Kidney tubule cell (primary cell): ENCODE measurements at regions not wholly inside any gene's neighbourhood (a gene's known extent, or its start where the extent isn't known, plus 50 kb on each side); places are given as distances from the start of the nearest gene placed in this dataset.

ENCODE experiments used
- DNase-seq: peaks from one replicate; pipeline ENCODE4 v3.0.0-alpha.2; 2018; ENCODE audit warnings: low spot score

DNA sequence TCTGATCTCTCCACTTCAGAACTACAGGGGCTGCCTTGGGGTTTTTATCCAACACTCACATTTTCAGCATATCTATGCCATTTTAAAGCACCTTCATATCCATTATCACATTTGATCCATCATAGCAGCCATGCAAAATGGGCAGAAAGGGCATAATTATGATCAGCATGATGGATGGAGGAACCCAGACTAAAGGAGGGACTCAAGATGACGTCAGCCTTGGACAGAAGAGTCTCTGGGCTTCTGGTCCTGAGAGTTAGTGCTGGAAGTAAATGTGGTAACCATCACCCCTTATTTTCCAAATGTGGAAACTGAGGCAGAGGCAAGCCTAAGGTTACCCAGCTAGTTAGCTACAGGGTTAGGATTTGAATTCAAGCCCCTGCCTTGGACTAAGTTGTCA lies 273.1 kb downstream of the DRD1 start:
- no peak for DNase-seq

DNA sequence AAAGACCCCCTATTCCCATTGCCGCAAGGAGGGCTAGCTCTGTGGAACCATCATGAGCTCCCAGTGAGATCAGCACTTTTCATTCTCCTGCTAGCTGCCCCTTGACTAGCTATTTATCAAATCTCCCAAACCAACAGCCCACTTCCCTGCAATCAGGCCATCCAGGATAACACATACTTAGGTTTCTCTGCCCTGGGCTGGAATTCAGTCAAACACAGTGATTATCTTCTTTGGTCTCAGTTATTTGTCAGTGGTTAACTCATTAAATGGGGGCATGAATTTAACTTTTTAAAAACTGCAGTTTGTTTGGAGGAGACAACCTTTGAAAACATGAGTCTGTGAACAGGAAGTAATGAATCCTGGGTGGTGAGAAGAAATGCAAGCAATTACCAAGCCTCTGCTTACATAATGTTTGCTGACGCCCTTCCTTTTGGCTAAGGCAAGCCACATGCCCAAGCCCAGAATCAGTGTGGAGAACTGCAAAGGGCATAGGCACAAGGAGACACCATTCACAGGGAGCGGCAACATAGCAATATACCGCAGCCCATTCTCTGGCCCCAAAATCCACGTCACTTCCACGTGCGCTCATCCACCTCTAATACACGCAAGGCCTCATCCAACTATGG lies 275.0 kb downstream of the DRD1 start:
- DNase-seq: no peak

DNA sequence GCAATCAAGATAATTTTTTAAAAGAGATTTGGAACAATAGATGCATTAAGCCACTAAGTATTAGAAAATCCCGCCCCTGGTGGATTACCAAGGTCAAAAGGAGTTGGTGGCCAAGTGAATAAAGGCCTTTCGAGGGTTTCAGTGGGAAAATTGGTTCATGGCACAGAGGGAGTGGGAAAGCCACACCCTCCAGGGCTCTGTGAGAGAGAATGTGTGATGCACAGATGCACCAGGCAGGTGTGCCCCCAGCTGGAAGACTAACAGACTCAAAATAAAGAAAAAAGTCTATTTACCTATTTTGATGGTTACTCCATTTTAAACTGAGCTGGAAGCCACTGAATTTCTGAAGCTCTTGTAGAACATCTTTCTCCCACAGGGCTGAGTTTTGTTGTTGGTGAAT lies 278.0 kb downstream of the DRD1 start:
- DNase-seq: no peak

- DNase-seq: no peak
These were observed 280.3 kb downstream of the DRD1 start for GRCh38 chr5:175163586-175164275.

DNA sequence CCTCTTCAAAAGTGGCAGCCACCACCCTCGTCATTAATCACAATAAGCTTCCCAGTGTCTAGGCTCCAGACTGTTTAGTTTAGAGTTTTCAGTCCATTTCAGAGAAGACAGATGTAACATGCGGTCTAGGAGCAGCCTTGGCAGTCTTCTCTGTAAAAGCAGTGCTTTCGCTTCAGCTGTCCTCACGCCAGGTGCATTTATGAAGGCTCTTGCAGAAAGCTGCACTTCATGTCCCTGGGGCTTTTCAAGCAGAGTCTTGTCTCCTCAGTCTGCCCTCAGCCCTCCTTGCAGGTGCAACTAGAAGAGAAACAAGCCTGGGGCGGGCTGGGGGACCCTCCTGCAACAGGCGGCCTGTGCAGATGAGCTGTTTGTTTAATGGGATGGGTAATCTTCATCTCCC lies 281.9 kb downstream of the DRD1 start:
- DNase-seq: no peak

DNA sequence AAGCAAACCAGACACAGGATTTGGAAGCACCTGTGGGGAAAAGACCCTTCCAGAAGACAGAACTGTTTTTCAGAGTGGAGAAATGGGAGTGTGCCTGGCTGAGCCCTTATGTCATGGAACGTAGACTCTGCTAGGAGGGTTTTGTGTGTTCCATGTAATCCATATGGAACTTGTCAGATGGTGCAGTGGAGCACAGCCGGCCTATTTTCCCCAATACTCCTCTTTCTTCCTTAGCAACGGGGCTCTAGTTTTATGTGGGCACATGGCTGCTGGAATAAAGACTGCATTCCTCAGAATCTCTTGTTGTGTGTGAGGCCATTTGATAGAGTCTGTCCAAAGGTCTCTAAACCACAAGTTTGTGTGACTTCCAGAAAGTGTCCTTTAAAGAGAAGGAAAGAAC lies 284.0 kb downstream of the DRD1 start:
- DNase-seq: no peak

DNA sequence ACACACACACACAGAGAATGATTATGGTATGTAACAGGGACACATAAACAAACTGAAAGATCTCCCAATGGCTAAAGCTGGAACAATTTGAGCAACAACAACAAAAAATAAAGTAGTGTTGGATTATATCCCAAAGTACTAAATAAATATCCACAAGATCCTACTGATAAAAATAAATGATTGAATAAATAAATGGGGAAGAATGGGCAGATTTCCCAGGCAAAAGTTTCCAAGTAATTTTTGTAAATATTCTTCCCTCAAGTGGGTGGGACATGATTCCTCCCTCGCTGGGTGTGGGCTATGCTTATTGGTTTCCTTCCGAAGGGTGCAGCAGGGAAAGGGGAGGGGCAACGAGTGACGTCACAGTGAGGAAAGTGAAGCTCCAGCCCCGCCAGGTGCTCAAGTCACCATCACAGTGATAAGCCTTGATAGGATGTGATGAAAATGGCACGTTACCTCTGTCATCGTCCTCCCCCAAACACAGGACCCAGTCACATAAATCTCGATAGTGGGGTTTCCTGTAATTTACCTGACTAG lies 295.3 kb downstream of the DRD1 start:
- DNase-seq: no peak

GRCh38 chr5:175146733-175147132 lies 297.2 kb downstream of the DRD1 start:
- no peak for DNase-seq

DNA sequence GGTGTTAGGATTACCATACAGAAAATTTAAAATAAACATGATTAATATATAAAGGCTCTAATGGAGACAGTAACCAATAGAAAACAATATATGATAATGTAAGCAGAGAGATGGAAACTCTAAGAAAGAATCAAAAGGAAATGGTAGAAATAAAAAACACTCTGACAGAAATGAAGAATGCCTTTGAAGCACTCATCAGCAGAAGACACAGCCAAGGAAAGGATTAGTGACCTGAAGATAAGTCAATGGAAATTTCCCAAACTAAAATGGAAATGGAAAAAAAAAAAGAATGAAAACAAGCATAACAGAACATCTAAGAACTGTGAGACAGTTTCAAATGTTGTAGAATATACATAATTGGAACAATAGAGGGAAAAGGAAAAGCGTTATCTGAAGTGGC lies 302.6 kb downstream of the DRD1 start:
- no peak for DNase-seq

DNA sequence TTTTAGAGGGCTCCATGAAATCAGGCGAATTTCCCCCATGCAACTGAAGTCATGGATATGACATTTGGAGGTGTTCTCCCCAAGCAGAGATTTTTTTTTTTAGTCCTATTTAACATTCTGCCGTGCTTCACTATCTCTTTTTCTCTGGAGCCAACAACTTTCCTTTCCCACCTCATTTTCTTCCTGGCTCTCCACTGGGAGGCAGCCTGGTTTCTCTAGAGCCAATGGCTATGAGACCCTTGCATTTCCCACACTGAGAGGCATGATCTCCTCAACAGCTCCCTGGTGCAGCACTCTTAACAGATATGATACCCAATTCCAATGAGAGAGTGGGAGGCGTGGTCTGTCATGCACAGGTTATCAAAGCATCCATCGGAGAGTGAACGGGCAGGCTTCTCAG lies 310.8 kb downstream of the DRD1 start:
- DNase-seq: no peak

GRCh38 chr5:175131432-175131831 lies 312.6 kb downstream of the DRD1 start:
- DNase-seq: no peak

DNA sequence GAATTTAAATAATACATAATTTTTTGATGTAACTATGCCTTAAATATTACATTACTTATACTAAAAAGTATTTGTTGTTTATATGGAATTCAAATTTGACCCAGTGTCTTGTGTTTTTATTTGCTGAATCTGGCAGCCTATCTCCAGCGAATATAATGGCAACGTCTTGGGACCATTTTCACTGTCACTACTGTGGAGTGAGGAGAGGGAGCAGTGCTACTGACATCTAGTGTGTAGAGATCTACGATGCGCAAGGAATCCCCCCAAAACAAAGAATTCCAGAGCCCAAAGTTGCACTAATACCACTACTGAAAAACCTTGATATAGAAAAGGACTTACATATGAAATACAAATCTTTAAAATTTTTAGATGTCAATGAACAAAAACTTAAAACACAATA lies 314.4 kb downstream of the DRD1 start:
- DNase-seq: no peak

DNA sequence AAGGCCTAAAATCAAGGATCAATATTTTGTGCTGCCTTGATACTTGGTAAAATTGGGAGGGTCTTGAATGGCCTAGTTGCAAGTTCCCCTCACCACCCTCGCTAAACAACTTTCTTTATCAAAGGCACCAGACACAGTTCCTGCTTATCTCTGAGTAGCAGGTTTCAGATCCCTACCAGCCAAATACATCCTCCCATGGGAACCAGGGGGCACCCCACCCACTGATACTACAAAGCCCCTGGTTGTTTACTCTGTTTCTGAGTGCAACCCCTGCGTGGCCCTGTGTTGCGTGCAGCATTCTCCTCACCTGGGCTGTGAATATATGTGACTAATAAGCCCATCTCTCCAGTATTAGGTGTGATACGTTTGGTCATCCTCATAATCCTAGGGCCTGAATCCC lies 314.9 kb downstream of the DRD1 start:
- no peak for DNase-seq

DNA sequence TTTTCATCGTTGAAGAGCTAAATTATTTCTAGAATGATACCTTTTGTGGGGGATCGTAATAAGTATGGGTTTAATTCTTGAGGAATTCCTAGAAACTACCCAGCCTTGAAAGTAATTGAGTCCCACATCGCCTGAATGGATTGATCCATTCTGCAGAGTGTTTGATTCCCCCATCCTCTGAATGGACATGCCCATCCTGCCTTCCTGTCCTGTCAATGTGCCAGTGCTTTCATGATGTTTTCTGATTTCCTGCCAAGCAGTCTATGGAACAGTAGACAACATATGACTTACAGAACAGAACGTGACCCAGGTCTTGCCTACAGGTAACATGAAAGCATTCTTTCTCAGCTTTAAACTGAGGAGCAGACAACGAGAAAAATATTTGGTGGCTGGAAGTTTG lies 319.2 kb downstream of the DRD1 start:
- no peak for DNase-seq

DNA sequence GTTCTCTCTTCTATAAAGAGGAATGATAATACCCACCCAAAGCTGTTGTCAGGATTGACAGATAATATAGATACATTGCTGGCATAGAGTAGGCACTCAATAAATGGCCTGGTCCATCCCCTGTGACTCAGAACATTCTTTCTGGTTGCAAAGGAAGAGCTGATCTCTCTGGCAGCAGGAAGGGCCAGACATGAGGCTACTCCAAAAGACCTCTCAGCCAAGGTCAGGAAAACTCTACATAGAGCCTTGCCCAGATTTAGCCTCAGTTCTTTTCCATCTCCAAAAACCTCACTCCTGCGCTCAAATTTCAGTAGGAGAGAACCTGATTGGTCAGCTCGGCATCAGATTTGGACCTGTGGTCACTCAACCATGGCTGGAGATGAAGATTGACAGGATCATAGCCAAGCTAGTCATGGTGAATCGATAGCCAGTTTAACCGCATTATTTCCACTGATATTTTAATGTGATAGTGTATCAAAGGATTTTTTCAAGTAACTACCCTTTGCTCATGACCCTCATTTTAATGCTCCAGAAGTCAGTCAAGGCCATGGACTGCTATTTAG lies 319.6 kb downstream of the DRD1 start:
- no peak for DNase-seq

- no peak for DNase-seq
These were observed 320.4 kb downstream of the DRD1 start for GRCh38 chr5:175123542-175123941.

DNA sequence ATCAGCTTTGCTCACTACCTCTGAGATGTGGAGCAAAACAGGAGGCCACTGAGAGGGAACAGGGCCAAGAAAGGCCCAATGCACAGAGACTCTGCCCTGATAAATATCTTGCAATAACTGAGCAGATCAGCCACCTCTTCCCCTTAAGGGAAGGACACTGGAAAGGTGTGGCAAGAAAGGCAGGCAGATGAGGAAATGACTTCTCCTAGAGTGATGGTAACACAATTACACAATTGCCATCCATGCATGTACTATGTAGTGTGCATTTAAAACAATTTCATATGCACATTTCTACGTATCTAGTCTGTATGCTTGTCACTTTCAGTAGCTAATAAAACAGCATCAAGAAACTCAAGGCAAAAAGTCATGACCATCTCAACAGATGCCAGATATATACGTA lies 322.5 kb downstream of the DRD1 start:
- DNase-seq: no peak

- no peak for DNase-seq
These were observed 323.6 kb downstream of the DRD1 start for GRCh38 chr5:175120412-175120811.

DNA sequence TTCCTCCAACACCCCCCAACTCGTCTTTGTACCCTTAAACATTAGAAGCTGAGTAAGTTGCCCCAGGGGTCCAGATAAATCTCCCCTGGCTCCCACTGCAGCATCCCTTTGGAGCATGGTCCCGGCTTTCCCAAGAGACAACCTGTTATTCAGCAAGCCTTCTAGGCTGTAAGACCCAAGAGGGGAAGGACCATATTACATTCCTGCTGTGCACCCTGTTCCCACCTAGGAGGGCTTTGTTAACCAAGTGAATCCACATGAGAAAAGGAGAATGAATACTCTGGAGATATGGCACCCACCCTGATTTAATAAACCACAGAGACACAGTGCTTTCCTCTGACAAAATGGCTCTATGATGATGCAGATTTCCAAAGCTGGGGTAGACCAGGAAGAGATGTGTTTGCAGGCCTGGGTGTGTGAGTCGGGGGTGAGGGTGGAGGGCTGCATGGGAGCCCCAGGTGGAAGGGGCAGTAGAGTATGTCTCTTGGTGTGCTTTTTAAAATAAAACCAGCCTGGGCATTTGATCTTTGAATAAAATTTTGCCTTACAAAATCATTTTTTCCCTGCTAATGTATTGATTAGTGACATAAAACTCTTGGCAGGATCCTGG lies 325.2 kb downstream of the DRD1 start:
- DNase-seq: no peak

- no peak for DNase-seq
These were observed 327.4 kb downstream of the DRD1 start for GRCh38 chr5:175116466-175117048.

GRCh38 chr5:175115831-175116230 lies 328.2 kb downstream of the DRD1 start:
- DNase-seq: no peak

DNA sequence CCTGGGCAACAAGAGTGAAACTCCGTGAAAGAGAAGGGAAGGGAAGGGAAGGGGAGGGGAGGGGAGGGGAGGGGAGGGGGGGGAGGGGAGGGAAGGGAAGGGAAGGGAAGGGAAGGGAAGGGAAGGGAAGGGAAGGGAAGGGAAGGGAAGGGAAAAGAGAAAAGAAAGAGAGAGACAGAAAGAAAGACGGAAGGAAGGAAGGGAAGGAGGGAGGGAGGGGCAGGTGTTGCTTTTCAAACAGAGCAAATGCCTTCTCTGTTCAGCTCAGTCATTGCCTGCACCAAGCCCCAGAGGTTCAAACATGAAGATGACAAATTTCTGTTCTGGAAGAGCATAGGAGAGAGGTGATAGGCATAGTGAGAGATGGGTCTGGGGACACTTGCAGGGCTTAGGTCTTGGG lies 330.0 kb downstream of the DRD1 start:
- DNase-seq: no peak
